ENCODE measurements at regions not wholly inside any gene's neighbourhood (a gene's known extent, or its start where the extent isn't known, plus 50 kb on each side); places are given as distances from the start of the nearest gene placed in this dataset.
"Not testable (repeated sequence)": the region's sequence is repeated elsewhere in the genome, so short reads cannot be mapped to it uniquely, and the experiment has no call there.

- not testable (repeated sequence) for H3K27ac ChIP-seq
These were observed 57.4 kb upstream of the NUTM2D start for GRCh38 chr10:87300163-87300562.

DNA sequence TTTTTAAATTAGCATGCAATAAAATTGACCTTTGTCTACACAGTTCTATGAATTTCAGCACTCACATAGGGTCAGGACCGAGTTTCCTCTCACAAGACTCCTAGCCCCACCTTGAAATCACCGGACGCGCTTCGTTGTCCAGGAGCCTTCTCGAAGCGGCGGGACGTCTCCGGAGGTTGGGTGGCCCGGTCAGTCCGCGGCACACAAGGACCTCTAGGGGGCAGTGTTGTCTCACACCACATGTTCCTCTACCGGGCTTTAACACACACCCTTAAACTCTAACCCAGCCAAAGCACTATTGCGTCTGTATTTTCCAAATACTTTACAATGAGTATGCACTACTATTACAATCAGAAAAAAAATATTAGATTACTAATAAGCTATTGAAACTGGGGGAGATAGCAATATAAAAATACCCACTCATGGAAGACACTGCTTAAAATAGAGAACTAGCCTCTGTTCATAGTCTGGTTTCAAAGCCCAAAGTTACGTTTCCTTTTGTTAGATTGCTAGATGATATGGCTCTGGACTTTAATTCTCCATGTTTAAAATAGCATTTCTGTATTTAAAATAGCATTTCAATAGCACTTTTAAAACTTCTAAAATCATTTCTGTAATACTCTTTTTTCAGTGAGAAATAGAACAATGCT is 56.0 kb upstream of the NUTM2D start:
- TF ChIP-seq, protein P1, sequence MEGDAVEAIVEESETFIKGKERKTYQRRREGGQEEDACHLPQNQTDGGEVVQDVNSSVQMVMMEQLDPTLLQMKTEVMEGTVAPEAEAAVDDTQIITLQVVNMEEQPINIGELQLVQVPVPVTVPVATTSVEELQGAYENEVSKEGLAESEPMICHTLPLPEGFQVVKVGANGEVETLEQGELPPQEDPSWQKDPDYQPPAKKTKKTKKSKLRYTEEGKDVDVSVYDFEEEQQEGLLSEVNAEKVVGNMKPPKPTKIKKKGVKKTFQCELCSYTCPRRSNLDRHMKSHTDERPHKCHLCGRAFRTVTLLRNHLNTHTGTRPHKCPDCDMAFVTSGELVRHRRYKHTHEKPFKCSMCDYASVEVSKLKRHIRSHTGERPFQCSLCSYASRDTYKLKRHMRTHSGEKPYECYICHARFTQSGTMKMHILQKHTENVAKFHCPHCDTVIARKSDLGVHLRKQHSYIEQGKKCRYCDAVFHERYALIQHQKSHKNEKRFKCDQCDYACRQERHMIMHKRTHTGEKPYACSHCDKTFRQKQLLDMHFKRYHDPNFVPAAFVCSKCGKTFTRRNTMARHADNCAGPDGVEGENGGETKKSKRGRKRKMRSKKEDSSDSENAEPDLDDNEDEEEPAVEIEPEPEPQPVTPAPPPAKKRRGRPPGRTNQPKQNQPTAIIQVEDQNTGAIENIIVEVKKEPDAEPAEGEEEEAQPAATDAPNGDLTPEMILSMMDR (conservative IDR thresholded peaks at IDR 0.05): peak; percentile 18
- H3K27ac ChIP-seq: not testable (repeated sequence)

GRCh38 chr10:87302132-87302531 is 55.4 kb upstream of the NUTM2D start:
- H3K27ac ChIP-seq: not testable (repeated sequence)

DNA sequence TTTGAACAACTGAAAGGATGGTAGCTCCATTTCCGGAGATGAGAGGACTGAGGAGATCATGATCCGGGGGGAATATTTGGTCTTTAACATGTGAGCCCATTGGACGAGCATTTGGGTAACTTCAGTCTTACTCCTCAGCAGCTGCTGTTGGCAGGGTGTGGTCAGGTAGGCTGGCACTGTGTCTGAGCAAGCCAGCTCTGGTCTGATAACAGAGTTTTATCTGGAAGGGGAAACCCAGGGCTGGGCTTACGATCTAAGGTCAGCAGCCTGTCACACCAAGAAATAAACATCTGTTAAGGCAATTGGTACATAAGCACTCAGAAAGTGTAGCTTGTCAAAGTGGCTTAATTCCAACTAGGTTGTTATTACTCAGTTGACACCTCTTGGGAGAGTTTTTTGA is 53.8 kb upstream of the NUTM2D start:
- H3K27ac ChIP-seq: not testable (repeated sequence)

GRCh38 chr10:87306681-87307080 is 50.9 kb upstream of the NUTM2D start:
- H3K27ac ChIP-seq: not testable (repeated sequence)

All from C4-2B (cell line).